Thyroid gland (tissue), 4 donors: ENCODE measurements at regions not wholly inside any gene's neighbourhood (a gene's known extent, or its start where the extent isn't known, plus 50 kb on each side); places are given as distances from the start of the nearest gene placed in this dataset.

Source experiments
- DNase-seq, 2 donors: peaks; one replicate each; pipeline ENCODE4 v3.0.0-alpha.2; 2019
- H3K27ac ChIP-seq, 3 donors: fragments of 200-600 bp; sonication (generic); 1 replicate in 2 of 3; 2 replicates in 1 of 3; pipeline ENCODE4 v1.5.1; 2016 to 2019; ENCODE audit warnings: mild to moderate bottlenecking in 1 of 3, moderate library complexity in 1 of 3
- H3K27me3 ChIP-seq: fragments of 200-600 bp; sonication (generic); one replicate; pipeline ENCODE4 v1.5.1; 2019
- H3K36me3 ChIP-seq, 2 donors: fragments of 200-600 bp; sonication (generic); one replicate each; pipeline ENCODE4 v1.5.1; 2016 to 2019
- H3K4me1 ChIP-seq, 2 donors: fragments of 200-600 bp; sonication (generic); one replicate each; pipeline ENCODE4 v1.5.1; 2017 to 2019
- H3K4me3 ChIP-seq, 3 donors: fragments of 200-600 bp; sonication (generic); replicated peaks in 1 of 3; 1 replicate in 2 of 3; 2 replicates in 1 of 3; pipeline ENCODE4 v1.5.1; 2016; ENCODE audit warnings: mild to moderate bottlenecking in 1 of 3
- H3K9me3 ChIP-seq: fragments of 200-600 bp; sonication (generic); one replicate; pipeline ENCODE4 v1.5.1; 2017
- CTCF ChIP-seq, 6 experiments: fragments of 200-600 bp in 3 of 6; fragments of 450-650 bp in 3 of 6; sonication (generic) in 3 of 6; IDR thresholded peaks; one replicate each; pipeline ENCODE4 v1.5.1; 2016 to 2019; ENCODE audit warnings: antibody characterized with exemption in 6 of 6, mild to moderate bottlenecking in 2 of 6, inconsistent platforms in 1 of 6, moderate library complexity in 1 of 6
- POLR2A ChIP-seq, 2 donors: fragments of 450-650 bp; IDR thresholded peaks; one replicate each; pipeline ENCODE4 v1.6.1; 2017; ENCODE audit warnings: antibody characterized with exemption in 2 of 2, mild to moderate bottlenecking in 2 of 2, moderate library complexity in 1 of 2
- WGBS, 2 donors: methylation state at CpG; one replicate each; pipeline ENCODE4 v1.1.5; 2017; 5-methylcytosine and 5-hydroxymethylcytosine counted together
- intact Hi-C: fragments of 100-400 bp; cut with DNase I; formaldehyde crosslinking; loops from one replicate; pipeline ENCODE4 v1.15.1; 2023

GRCh38 chr15:88749699-88750098 lies 53.5 kb upstream of the ACAN start:
- 89 to 97% methylated on average over 2 of the region's 2 CpGs for WGBS, 2 donors
- H3K36me3 ChIP-seq = no peaks in the 10 kb centered on the region
- H3K27me3 ChIP-seq = no peaks in the 10 kb centered on the region
- no peak overlapping the region for H3K4me3 ChIP-seq
- no peak for DNase-seq
- H3K27ac ChIP-seq = no peak overlapping the region
- H3K4me1 ChIP-seq = no peaks in the 10 kb centered on the region
- no peaks in the 10 kb centered on the region for H3K9me3 ChIP-seq
- no peak for TF ChIP-seq POLR2A (IDR thresholded peaks at IDR 0.05)
- no peak for TF ChIP-seq CTCF (IDR thresholded peaks at IDR 0.05)
- intact Hi-C loops = no loop called here

GRCh38 chr15:88752501-88752900 lies 50.7 kb upstream of the ACAN start:
- intact Hi-C loops = no loop called here
- Histone ChIP-seq H3K4me3 (no peak overlapping the region), H3K4me1 (no peaks in the 10 kb centered on the region), H3K27ac (no peak overlapping the region), H3K9me3 (no peaks in the 10 kb centered on the region), H3K36me3 (no peaks in the 10 kb centered on the region), H3K27me3 (no peaks in the 10 kb centered on the region)
- TF ChIP-seq CTCF (IDR thresholded peaks at IDR 0.05) (no peak), POLR2A (IDR thresholded peaks at IDR 0.05) (no peak)
- WGBS, 2 donors = 71 to 72% methylated on average over 5 of the region's 5 CpGs
- no peak for DNase-seq

- intact Hi-C loops = no loop called here
- no peak for DNase-seq
- H3K4me1 ChIP-seq = no peaks in the 10 kb centered on the region
- H3K9me3 ChIP-seq = no peaks in the 10 kb centered on the region
- H3K27me3 ChIP-seq = no peaks in the 10 kb centered on the region
- H3K36me3 ChIP-seq = no peaks in the 10 kb centered on the region
- no peak overlapping the region for H3K4me3 ChIP-seq
- H3K27ac ChIP-seq = no peak overlapping the region
- TF ChIP-seq CTCF (IDR thresholded peaks at IDR 0.05) (no peak), POLR2A (IDR thresholded peaks at IDR 0.05) (no peak)
Observed at GRCh38 chr15:88752951-88753350, 50.3 kb upstream of the ACAN start.
